ENCODE measurements at regions not wholly inside any gene's neighbourhood (a gene's known extent, or its start where the extent isn't known, plus 50 kb on each side); places are given as distances from the start of the nearest gene placed in this dataset.

- no peaks in the 10 kb centered on the region for H4K20me1 ChIP-seq (ENCODE audit: insufficient read depth)
- intact Hi-C loops (cut with micrococcal nuclease; ENCODE audit: unreplicated experiment) = no loop called here
- H3K9me3 ChIP-seq (ENCODE audit: insufficient read depth, low read depth) = no peaks in the 10 kb centered on the region
- no peak overlapping the region for H2AFZ ChIP-seq
- H3K27me3 ChIP-seq (ENCODE audit: insufficient read depth, low read depth) = peaks cover 6% of the 10 kb centered on the region; the same call in 1 of the 2 replicates
- CTCF ChIA-PET = no interaction called here
- no peaks in the 10 kb centered on the region for H3K79me2 ChIP-seq (ENCODE audit: low read depth)
- DNase-seq = no peak
- no peaks in the 10 kb centered on the region for H3K9me2 ChIP-seq (ENCODE audit: insufficient read depth)
- H3K4me3 ChIP-seq = no peak overlapping the region
- no peaks in the 10 kb centered on the region for H3K4me1 ChIP-seq (replicated peaks; ENCODE audit: insufficient read depth)
- no peaks in the 10 kb centered on the region for H3F3A ChIP-seq (ENCODE audit: insufficient read depth, low read depth)
- H3K4me2 ChIP-seq = no peak overlapping the region
- H3K27ac ChIP-seq = no peak overlapping the region
- TF ChIP-seq CTCF (conservative IDR thresholded peaks at IDR 0.05) = no peak
- TF ChIP-seq EZH2 (IDR thresholded peaks at IDR 0.05; ENCODE audit: low read depth) = no peak
- BruUV-seq (replicated peaks) = no TSS peak
- H3K36me3 ChIP-seq (ENCODE audit: low read depth) = no peaks in the 10 kb centered on the region
- POLR2A ChIA-PET (ENCODE audit: unreplicated experiment) = no interaction called here
Measured at GRCh38 chr3:139099968-139100817, 55.5 kb upstream of the PRR23C start.

GRCh38 chr3:139100821-139101220, 56.1 kb upstream of the PRR23C start:
- BruUV-seq (replicated peaks) = no TSS peak
- no peaks in the 10 kb centered on the region for H3K9me2 ChIP-seq (ENCODE audit: insufficient read depth)
- CTCF ChIA-PET = no interaction called here

GRCh38 chr3:139101396-139101795, 56.7 kb upstream of the PRR23C start:
- Histone ChIP-seq H4K20me1 (ENCODE audit: insufficient read depth) (no peaks in the 10 kb centered on the region), H3K9me3 (ENCODE audit: insufficient read depth, low read depth) (no peaks in the 10 kb centered on the region), H3K79me2 (ENCODE audit: low read depth) (no peaks in the 10 kb centered on the region), H3K27ac (no peak overlapping the region), H3F3A (ENCODE audit: insufficient read depth, low read depth) (no peaks in the 10 kb centered on the region), H3K4me3 (no peak overlapping the region), H3K4me1 (replicated peaks; ENCODE audit: insufficient read depth) (no peaks in the 10 kb centered on the region), H3K9me2 (ENCODE audit: insufficient read depth) (no peaks in the 10 kb centered on the region), H3K27me3 (ENCODE audit: insufficient read depth, low read depth) (0 out of 2 replicates have a peak, but pooled peaks cover 6% of the 10 kb centered on the region), H3K36me3 (ENCODE audit: low read depth) (no peaks in the 10 kb centered on the region), H3K4me2 (no peak overlapping the region), H2AFZ (no peak overlapping the region)
- intact Hi-C loops (cut with micrococcal nuclease; ENCODE audit: unreplicated experiment) = no loop called here
- TF ChIP-seq EZH2 (IDR thresholded peaks at IDR 0.05; ENCODE audit: low read depth) (no peak), CTCF (conservative IDR thresholded peaks at IDR 0.05) (no peak)
- CTCF ChIA-PET = no interaction called here
- no peak for DNase-seq
- POLR2A ChIA-PET (ENCODE audit: unreplicated experiment) = no interaction called here
- no TSS peak for BruUV-seq (replicated peaks)

More at GRCh38 chr3:139100821-139101220, 56.1 kb upstream of the PRR23C start:
- Histone ChIP-seq H3K27ac (no peak overlapping the region), H3F3A (ENCODE audit: insufficient read depth, low read depth) (no peaks in the 10 kb centered on the region), H2AFZ (no peak overlapping the region), H3K79me2 (ENCODE audit: low read depth) (no peaks in the 10 kb centered on the region), H3K27me3 (ENCODE audit: insufficient read depth, low read depth) (0 out of 2 replicates have a peak, but pooled peaks cover 6% of the 10 kb centered on the region), H3K4me2 (no peak overlapping the region), H3K36me3 (ENCODE audit: low read depth) (no peaks in the 10 kb centered on the region), H4K20me1 (ENCODE audit: insufficient read depth) (no peaks in the 10 kb centered on the region), H3K4me1 (replicated peaks; ENCODE audit: insufficient read depth) (no peaks in the 10 kb centered on the region), H3K4me3 (no peak overlapping the region), H3K9me3 (ENCODE audit: insufficient read depth, low read depth) (no peaks in the 10 kb centered on the region)
- POLR2A ChIA-PET (ENCODE audit: unreplicated experiment) = no interaction called here
- TF ChIP-seq EZH2 (IDR thresholded peaks at IDR 0.05; ENCODE audit: low read depth) (no peak), CTCF (conservative IDR thresholded peaks at IDR 0.05) (no peak)
- intact Hi-C loops (cut with micrococcal nuclease; ENCODE audit: unreplicated experiment) = no loop called here
- DNase-seq = no peak

All from PC-9 (cell line).